H9 (cell line): ENCODE measurements at regions not wholly inside any gene's neighbourhood (a gene's known extent, or its start where the extent isn't known, plus 50 kb on each side); places are given as distances from the start of the nearest gene placed in this dataset.

Experiments
- DNase-seq: peaks from one replicate; pipeline ENCODE4 v3.0.0-alpha.2; 2017
- H2AFZ ChIP-seq: one replicate; pipeline ENCODE4 v1.6.1; 2013; ENCODE audit warnings: mild to moderate bottlenecking, low read length, control low read depth, moderate library complexity
- H2AK5ac ChIP-seq: 2 replicates; pipeline ENCODE4 v1.6.1; 2013; ENCODE audit warnings: low read length, control low read depth, mixed read lengths; ENCODE audit not compliant: insufficient read length
- H2BK120ac ChIP-seq: one replicate; pipeline ENCODE4 v1.6.1; 2013; ENCODE audit warnings: low read depth, mild to moderate bottlenecking, low read length, control low read depth, inconsistent platforms; ENCODE audit not compliant: poor library complexity, severe bottlenecking
- H2BK12ac ChIP-seq: 2 replicates; pipeline ENCODE4 v1.6.1; 2013; ENCODE audit warnings: low read length, control low read depth, mixed read lengths, low read depth; ENCODE audit not compliant: insufficient read length
- H2BK15ac ChIP-seq: 2 replicates; pipeline ENCODE4 v1.6.1; 2013; ENCODE audit warnings: low read depth, low read length, control low read depth
- H2BK20ac ChIP-seq: one replicate; pipeline ENCODE4 v1.6.1; 2013; ENCODE audit warnings: low read depth, mild to moderate bottlenecking, low read length, control low read depth, inconsistent platforms; ENCODE audit not compliant: poor library complexity, severe bottlenecking
- H2BK5ac ChIP-seq: 2 replicates; pipeline ENCODE4 v1.6.1; 2013; ENCODE audit warnings: low read length, control low read depth, mixed read lengths; ENCODE audit not compliant: insufficient read length
- H3K14ac ChIP-seq: 2 replicates; pipeline ENCODE4 v1.6.1; 2013; ENCODE audit warnings: low read length, control low read depth; ENCODE audit not compliant: insufficient read depth
- H3K18ac ChIP-seq: 2 replicates; pipeline ENCODE4 v1.6.1; 2013; ENCODE audit warnings: low read depth, mild to moderate bottlenecking, mixed read lengths, low read length, control low read depth; ENCODE audit not compliant: insufficient read length
- H3K23ac ChIP-seq: 2 replicates; pipeline ENCODE4 v1.6.1; 2013; ENCODE audit warnings: low read length, control low read depth, mixed read lengths, low read depth; ENCODE audit not compliant: insufficient read length
- H3K23me2 ChIP-seq: 2 replicates; pipeline ENCODE4 v1.6.1; 2013; ENCODE audit warnings: low read depth, mild to moderate bottlenecking, mixed read lengths, low read length, control low read depth; ENCODE audit not compliant: insufficient read length, poor library complexity, severe bottlenecking
- H3K27ac ChIP-seq: 2 replicates; pipeline ENCODE4 v1.5.1; 2013; ENCODE audit warnings: low read length, control low read depth, mixed read lengths, low read depth; ENCODE audit not compliant: insufficient read length
- H3K27me3 ChIP-seq: 2 replicates; pipeline ENCODE4 v1.6.1; 2013; ENCODE audit warnings: low read length, control low read depth, inconsistent platforms; ENCODE audit not compliant: insufficient read depth
- H3K4ac ChIP-seq: 2 replicates; pipeline ENCODE4 v1.6.1; 2013; ENCODE audit warnings: low read depth, mild to moderate bottlenecking, control low read depth, inconsistent platforms, low read length, moderate library complexity
- H3K4me1 ChIP-seq: 2 replicates; pipeline ENCODE4 v1.6.1; 2013; ENCODE audit warnings: low read length, control low read depth, inconsistent platforms; ENCODE audit not compliant: insufficient read depth
- H3K4me2 ChIP-seq: 2 replicates; pipeline ENCODE4 v1.6.1; 2013; ENCODE audit warnings: low read length, control low read depth, mixed read lengths; ENCODE audit not compliant: insufficient read length, insufficient read depth
- H3K56ac ChIP-seq: 2 replicates; pipeline ENCODE4 v1.6.1; 2013; ENCODE audit warnings: low read depth, mild to moderate bottlenecking, mixed read lengths, low read length, control low read depth; ENCODE audit not compliant: insufficient read length
- H3K79me1 ChIP-seq: 2 replicates; pipeline ENCODE4 v1.6.1; 2013; ENCODE audit warnings: low read depth, mild to moderate bottlenecking, moderate library complexity, low read length, control low read depth, inconsistent platforms; ENCODE audit not compliant: insufficient read depth, poor library complexity, severe bottlenecking
- H3K79me2 ChIP-seq: 2 replicates; pipeline ENCODE4 v1.6.1; 2013; ENCODE audit warnings: low read length, control low read depth, inconsistent platforms; ENCODE audit not compliant: insufficient read depth
- H3K9ac ChIP-seq: 2 replicates; pipeline ENCODE4 v1.6.1; 2013; ENCODE audit warnings: low read length, control low read depth, mixed read lengths; ENCODE audit not compliant: insufficient read length; ENCODE audit errors: extremely low read depth
- H3K9me3 ChIP-seq: one replicate; pipeline ENCODE4 v1.6.1; 2013; ENCODE audit warnings: low read depth, low read length, inconsistent platforms; ENCODE audit not compliant: control insufficient read depth
- H3T11ph ChIP-seq: one replicate; pipeline ENCODE4 v1.6.1; 2013; ENCODE audit warnings: mild to moderate bottlenecking, low read length, control low read depth, inconsistent platforms
- H4K20me1 ChIP-seq: one replicate; pipeline ENCODE4 v1.6.1; 2013; ENCODE audit not compliant: control insufficient read depth, insufficient read length, insufficient read depth
- H4K5ac ChIP-seq: 2 replicates; pipeline ENCODE4 v1.6.1; 2013; ENCODE audit warnings: low read depth, mild to moderate bottlenecking, mixed read lengths, low read length, control low read depth; ENCODE audit not compliant: insufficient read length
- H4K8ac ChIP-seq: replicated peaks from 2 replicates; pipeline ENCODE4 v1.6.1; 2013; ENCODE audit warnings: low read length, control low read depth, mixed read lengths, low read depth; ENCODE audit not compliant: insufficient read length
- H4K91ac ChIP-seq: 2 replicates; pipeline ENCODE4 v1.6.1; 2013; ENCODE audit warnings: low read depth, mild to moderate bottlenecking, moderate library complexity, mixed read lengths, low read length, control low read depth; ENCODE audit not compliant: insufficient read length
- H3K27ac Mint-ChIP-seq, 3 experiments: 2 replicates in 2 of 3; 3 replicates in 1 of 3; pipeline ENCODE4 v1.8.0; 2020 to 2021; ENCODE audit warnings: mixed read lengths in 3 of 3, mild to moderate bottlenecking in 1 of 3, moderate library complexity in 1 of 3
- H3K27me3 Mint-ChIP-seq: 2 replicates; pipeline ENCODE4 v1.8.0; 2021; ENCODE audit warnings: low read depth, mild to moderate bottlenecking, moderate library complexity, mixed read lengths
- H3K36me3 Mint-ChIP-seq, 3 experiments: 2 replicates in 2 of 3; 3 replicates in 1 of 3; pipeline ENCODE4 v1.8.0; 2020 to 2021; ENCODE audit warnings: low read depth in 3 of 3, mixed read lengths in 3 of 3; ENCODE audit not compliant: insufficient read depth in 1 of 3
- H3K4me1 Mint-ChIP-seq, 2 experiments: 2 replicates each; pipeline ENCODE4 v1.8.0; 2020; ENCODE audit warnings: mixed read lengths in 2 of 2
- H3K4me3 Mint-ChIP-seq, 2 experiments: 2 replicates in 1 of 2; 3 replicates in 1 of 2; pipeline ENCODE4 v1.8.0; 2020 to 2021; ENCODE audit warnings: mild to moderate bottlenecking in 2 of 2, mixed read lengths in 2 of 2, moderate library complexity in 1 of 2
- H3K9me3 Mint-ChIP-seq, 2 experiments: 2 replicates in 1 of 2; 3 replicates in 1 of 2; pipeline ENCODE4 v1.8.0; 2020; ENCODE audit warnings: mild to moderate bottlenecking in 2 of 2, mixed read lengths in 2 of 2, moderate library complexity in 1 of 2
- WGBS: extraction: QIAGEN DNeasy Blood & Tissue Kit; methylation state at CpG from one replicate; pipeline ENCODE4 v1.1.7; 2013; ENCODE audit warnings: missing lambda C conversion rate, low lambda C conversion rate, mixed read lengths; ENCODE audit not compliant: insufficient read length; ENCODE audit errors: extremely low coverage; 5-methylcytosine and 5-hydroxymethylcytosine counted together
- TF ChIP-seq, protein P1 (sequence below): fragments of 200-600 bp; sonication (generic); conservative IDR thresholded peaks from 3 replicates; pipeline ENCODE4 v1.8.0; 2021; ENCODE audit warnings: antibody characterized with exemption, mild to moderate bottlenecking

DNA sequence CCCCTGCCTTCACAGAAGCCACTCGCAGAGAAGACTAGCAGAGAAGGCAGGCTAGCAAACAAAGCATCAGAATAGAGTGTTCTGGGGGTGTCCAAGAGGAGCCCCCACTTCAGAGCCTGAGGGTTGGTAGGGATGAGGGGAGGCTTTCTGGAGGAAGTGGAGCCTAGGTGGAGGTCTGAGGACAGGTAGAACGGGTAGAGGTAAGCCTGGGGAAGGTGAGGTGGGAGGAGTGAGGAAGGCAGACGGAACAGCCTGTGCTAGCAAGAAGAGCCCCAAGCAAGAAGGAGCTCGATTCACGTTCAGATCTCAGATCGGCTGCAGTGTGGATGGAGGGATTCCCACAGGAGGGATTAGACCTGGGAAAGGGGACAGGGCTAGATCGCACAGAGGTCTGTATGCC, 66.0 kb upstream of the DUSP5 start:
- no peak overlapping the region for H3K4ac ChIP-seq
- H3K9me3 ChIP-seq: no peaks in the 10 kb centered on the region
- no peaks in the 10 kb centered on the region for H3K79me2 ChIP-seq
- no peak overlapping the region for H3K56ac ChIP-seq
- H3T11ph ChIP-seq: no peak overlapping the region
- H2BK5ac ChIP-seq: no peak overlapping the region
- H3K27ac ChIP-seq: no peak overlapping the region
- no peak overlapping the region for H3K4me3 Mint-ChIP-seq
- H4K5ac ChIP-seq: no peak overlapping the region
- no peaks in the 10 kb centered on the region for H3K79me1 ChIP-seq
- H3K27me3 Mint-ChIP-seq: 0 out of 2 replicates have a peak, but pooled peaks cover 2% of the 10 kb centered on the region
- H3K4me1 Mint-ChIP-seq: peaks cover 8 to 11% of the 10 kb centered on the region in 2 experiments
- H4K91ac ChIP-seq: no peak overlapping the region
- no peak overlapping the region for H3K18ac ChIP-seq
- no peak overlapping the region for H4K8ac ChIP-seq
- H2AFZ ChIP-seq: no peak overlapping the region
- no peaks in the 10 kb centered on the region; a peak in 2 of 5 replicates for H3K9me3 Mint-ChIP-seq
- H2BK120ac ChIP-seq: no peak overlapping the region
- H2BK12ac ChIP-seq: no peak overlapping the region
- no peak overlapping the region for H3K23ac ChIP-seq
- H3K4me1 ChIP-seq: no peaks in the 10 kb centered on the region
- no peaks in the 10 kb centered on the region for H3K27me3 ChIP-seq
- WGBS: no CpG with 5 or more reads among the region's 7 CpGs
- no peak overlapping the region for H2BK15ac ChIP-seq
- H3K23me2 ChIP-seq: no peaks in the 10 kb centered on the region
- H3K14ac ChIP-seq: no peak overlapping the region
- H4K20me1 ChIP-seq: no peaks in the 10 kb centered on the region
- TF ChIP-seq, protein P1, sequence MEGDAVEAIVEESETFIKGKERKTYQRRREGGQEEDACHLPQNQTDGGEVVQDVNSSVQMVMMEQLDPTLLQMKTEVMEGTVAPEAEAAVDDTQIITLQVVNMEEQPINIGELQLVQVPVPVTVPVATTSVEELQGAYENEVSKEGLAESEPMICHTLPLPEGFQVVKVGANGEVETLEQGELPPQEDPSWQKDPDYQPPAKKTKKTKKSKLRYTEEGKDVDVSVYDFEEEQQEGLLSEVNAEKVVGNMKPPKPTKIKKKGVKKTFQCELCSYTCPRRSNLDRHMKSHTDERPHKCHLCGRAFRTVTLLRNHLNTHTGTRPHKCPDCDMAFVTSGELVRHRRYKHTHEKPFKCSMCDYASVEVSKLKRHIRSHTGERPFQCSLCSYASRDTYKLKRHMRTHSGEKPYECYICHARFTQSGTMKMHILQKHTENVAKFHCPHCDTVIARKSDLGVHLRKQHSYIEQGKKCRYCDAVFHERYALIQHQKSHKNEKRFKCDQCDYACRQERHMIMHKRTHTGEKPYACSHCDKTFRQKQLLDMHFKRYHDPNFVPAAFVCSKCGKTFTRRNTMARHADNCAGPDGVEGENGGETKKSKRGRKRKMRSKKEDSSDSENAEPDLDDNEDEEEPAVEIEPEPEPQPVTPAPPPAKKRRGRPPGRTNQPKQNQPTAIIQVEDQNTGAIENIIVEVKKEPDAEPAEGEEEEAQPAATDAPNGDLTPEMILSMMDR: no peak
- no peak overlapping the region for H2BK20ac ChIP-seq
- no peak overlapping the region for H3K9ac ChIP-seq
- no peak overlapping the region for H3K4me2 ChIP-seq
- no peak overlapping the region for H3K27ac Mint-ChIP-seq
- H3K36me3 Mint-ChIP-seq: no peaks in the 10 kb centered on the region; a peak in 1 of 7 replicates
- H2AK5ac ChIP-seq: no peak overlapping the region
- no peak for DNase-seq
